ENCODE measurements at regions not wholly inside any gene's neighbourhood (a gene's known extent, or its start where the extent isn't known, plus 50 kb on each side); places are given as distances from the start of the nearest gene placed in this dataset.
"Not testable (repeated sequence)": the region's sequence is repeated elsewhere in the genome, so short reads cannot be mapped to it uniquely, and the experiment has no call there.

- no peak for DNase-seq
- Mint-ChIP-seq H3K4me3 (no peak overlapping the region), H3K4me1 (ENCODE audit: low read depth) (no peaks in the 10 kb centered on the region), H3K36me3 (ENCODE audit: low read depth) (0 out of 2 replicates have a peak, but pooled peaks cover 4% of the 10 kb centered on the region), H3K27ac (no peak overlapping the region), H3K9me3 (peaks cover 5% of the 10 kb centered on the region; the same call in 1 of the 2 replicates), H3K27me3 (ENCODE audit: insufficient read depth) (peaks cover 12% of the 10 kb centered on the region)
- TF ChIP-seq CTCF (IDR thresholded peaks at IDR 0.05) = no peak
Measured at GRCh38 chr2:173513107-173513727, 158.5 kb downstream of the CDCA7 start.

GRCh38 chr2:173520918-173521317 lies 166.2 kb downstream of the CDCA7 start:
- peaks cover 24% of the 10 kb centered on the region for H3K27me3 Mint-ChIP-seq (ENCODE audit: insufficient read depth)
- H3K9me3 Mint-ChIP-seq = peaks cover 10% of the 10 kb centered on the region
- H3K4me3 Mint-ChIP-seq = no peak overlapping the region
- TF ChIP-seq CTCF (IDR thresholded peaks at IDR 0.05) = no peak
- peaks cover 6% of the 10 kb centered on the region; the same call in 1 of the 2 replicates for H3K4me1 Mint-ChIP-seq (ENCODE audit: low read depth)
- 0 out of 2 replicates have a peak, but pooled peaks cover 4% of the 10 kb centered on the region for H3K36me3 Mint-ChIP-seq (ENCODE audit: low read depth)
- no peak for DNase-seq
- no peak overlapping the region for H3K27ac Mint-ChIP-seq

GRCh38 chr2:173521450-173522192 lies 166.9 kb downstream of the CDCA7 start:
- H3K27ac Mint-ChIP-seq = no peak overlapping the region
- H3K9me3 Mint-ChIP-seq = peaks cover 10% of the 10 kb centered on the region
- no peak for TF ChIP-seq CTCF (IDR thresholded peaks at IDR 0.05)
- peaks cover 6% of the 10 kb centered on the region; the same call in 1 of the 2 replicates for H3K4me1 Mint-ChIP-seq (ENCODE audit: low read depth)
- 0 out of 2 replicates have a peak, but pooled peaks cover 4% of the 10 kb centered on the region for H3K36me3 Mint-ChIP-seq (ENCODE audit: low read depth)
- DNase-seq = no peak
- H3K27me3 Mint-ChIP-seq (ENCODE audit: insufficient read depth) = peaks cover 26% of the 10 kb centered on the region
- no peak overlapping the region for H3K4me3 Mint-ChIP-seq

GRCh38 chr2:173523497-173523896 lies 168.8 kb downstream of the CDCA7 start:
- no peak for DNase-seq
- H3K27me3 Mint-ChIP-seq (ENCODE audit: insufficient read depth) = peaks cover 28% of the 10 kb centered on the region
- no peak overlapping the region for H3K27ac Mint-ChIP-seq
- H3K9me3 Mint-ChIP-seq = peaks cover 4% of the 10 kb centered on the region; the same call in 1 of the 2 replicates
- no peak overlapping the region for H3K4me3 Mint-ChIP-seq
- no peaks in the 10 kb centered on the region for H3K36me3 Mint-ChIP-seq (ENCODE audit: low read depth)
- H3K4me1 Mint-ChIP-seq (ENCODE audit: low read depth) = peaks cover 6% of the 10 kb centered on the region; the same call in 1 of the 2 replicates
- no peak for TF ChIP-seq CTCF (IDR thresholded peaks at IDR 0.05)

- Mint-ChIP-seq H3K4me3 (no peak overlapping the region), H3K36me3 (ENCODE audit: low read depth) (no peaks in the 10 kb centered on the region), H3K9me3 (no peaks in the 10 kb centered on the region), H3K27ac (no peak overlapping the region), H3K27me3 (ENCODE audit: insufficient read depth) (peaks cover 28% of the 10 kb centered on the region), H3K4me1 (ENCODE audit: low read depth) (peaks cover 6% of the 10 kb centered on the region; the same call in 1 of the 2 replicates)
- no peak for DNase-seq
- no peak for TF ChIP-seq CTCF (IDR thresholded peaks at IDR 0.05)
Measured at GRCh38 chr2:173524256-173524955, 169.7 kb downstream of the CDCA7 start.

GRCh38 chr2:173532732-173533531 lies 178.3 kb downstream of the CDCA7 start:
- not testable (repeated sequence) for DNase-seq; H3K9me3 Mint-ChIP-seq; H3K4me3 Mint-ChIP-seq; H3K27ac Mint-ChIP-seq; H3K36me3 Mint-ChIP-seq (ENCODE audit: low read depth); H3K4me1 Mint-ChIP-seq (ENCODE audit: low read depth)
- H3K27me3 Mint-ChIP-seq (ENCODE audit: insufficient read depth) = peaks cover 18% of the 10 kb centered on the region

Measured in HFFc6 (cell line).